Activated T-cell treated with anti-CD3 and anti-CD28 coated beads, Interleukin-2, amount 50 U/mL, for 48 hours (primary cell): ENCODE measurements at regions not wholly inside any gene's neighbourhood (a gene's known extent, or its start where the extent isn't known, plus 50 kb on each side); places are given as distances from the start of the nearest gene placed in this dataset.
"Not testable (repeated sequence)": the region's sequence is repeated elsewhere in the genome, so short reads cannot be mapped to it uniquely, and the experiment has no call there.

Source experiments
- DNase-seq, 2 experiments: peaks; one replicate each; pipeline ENCODE4 v3.0.0-alpha.2; 2020

DNA sequence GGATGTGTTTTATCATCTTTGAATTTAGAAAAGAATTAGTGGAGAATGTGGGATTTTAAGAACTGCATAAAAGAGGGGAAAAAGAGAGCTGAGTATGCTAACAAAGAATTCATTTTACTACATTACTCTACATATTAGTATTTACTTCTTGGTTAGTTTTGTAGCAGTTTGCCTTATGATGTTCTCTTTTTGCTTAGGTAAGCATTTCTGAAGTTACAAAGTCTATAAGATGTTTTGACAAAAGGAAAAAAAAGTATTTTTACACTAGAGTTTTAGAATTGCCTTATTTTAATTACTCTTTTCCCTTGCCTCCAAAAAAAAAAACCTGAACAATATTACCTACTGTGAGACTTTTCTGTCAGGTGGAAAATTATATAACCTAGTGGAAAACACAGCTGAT, 739.5 kb upstream of the SLC39A10 start:
- no peak for DNase-seq

DNA sequence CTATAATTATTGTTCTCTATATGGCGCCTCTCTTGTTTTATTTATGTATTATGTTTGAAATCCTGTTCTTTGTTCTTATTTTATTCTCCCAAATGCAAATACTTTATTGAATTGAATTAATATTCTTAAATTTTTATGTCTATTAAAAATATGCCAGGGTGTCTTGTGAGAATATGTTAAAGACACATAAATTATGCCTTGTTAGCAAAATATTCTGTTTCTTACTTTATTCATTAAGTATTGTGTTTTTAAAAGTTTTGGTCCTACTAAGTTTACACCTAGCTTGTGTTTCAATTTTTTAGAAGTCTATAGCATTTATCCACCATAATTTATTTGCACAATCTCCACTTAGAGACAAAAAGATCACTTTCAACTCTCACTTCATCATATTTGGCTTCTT, 741.5 kb upstream of the SLC39A10 start:
- no peak for DNase-seq

DNA sequence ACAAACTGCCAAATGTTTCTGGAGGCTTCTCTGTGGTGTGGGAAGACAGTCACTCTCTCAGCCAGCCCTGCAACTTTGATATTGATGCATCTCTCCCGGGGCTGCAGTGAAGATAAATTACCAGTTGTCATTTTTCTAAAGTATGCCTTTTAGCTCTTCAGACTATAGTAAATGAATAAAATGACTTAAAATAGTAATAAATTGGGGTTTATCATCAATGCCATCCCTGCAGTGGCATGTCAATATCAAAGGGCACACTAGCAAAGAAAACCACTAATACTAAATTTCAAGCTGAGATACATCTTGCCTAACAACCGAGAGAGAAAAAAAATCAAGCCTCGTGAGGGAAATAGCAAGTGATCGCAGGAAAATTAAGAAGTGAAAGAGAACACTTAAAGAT, 749.5 kb upstream of the SLC39A10 start:
- no peak for DNase-seq

DNA sequence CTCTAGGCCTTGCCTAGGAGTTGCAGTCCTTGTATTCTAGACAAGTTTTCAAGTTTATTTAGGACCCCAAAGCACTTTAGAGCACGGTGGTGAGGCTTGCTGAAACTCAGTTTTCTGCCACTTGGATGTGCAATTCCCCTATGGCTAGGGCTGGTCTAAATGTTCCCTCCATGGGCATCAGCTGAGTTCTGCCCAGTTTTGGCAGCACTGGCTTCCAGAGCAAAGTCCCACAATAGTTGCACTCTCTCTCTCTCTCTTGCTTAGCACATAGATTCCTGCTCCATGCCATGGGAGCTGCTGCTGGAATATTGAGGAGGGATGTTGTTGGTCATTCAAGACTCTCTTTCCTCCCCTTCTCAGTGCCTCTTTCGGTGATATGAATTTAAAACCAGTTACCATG, 760.2 kb upstream of the SLC39A10 start:
- no peak for DNase-seq

DNA sequence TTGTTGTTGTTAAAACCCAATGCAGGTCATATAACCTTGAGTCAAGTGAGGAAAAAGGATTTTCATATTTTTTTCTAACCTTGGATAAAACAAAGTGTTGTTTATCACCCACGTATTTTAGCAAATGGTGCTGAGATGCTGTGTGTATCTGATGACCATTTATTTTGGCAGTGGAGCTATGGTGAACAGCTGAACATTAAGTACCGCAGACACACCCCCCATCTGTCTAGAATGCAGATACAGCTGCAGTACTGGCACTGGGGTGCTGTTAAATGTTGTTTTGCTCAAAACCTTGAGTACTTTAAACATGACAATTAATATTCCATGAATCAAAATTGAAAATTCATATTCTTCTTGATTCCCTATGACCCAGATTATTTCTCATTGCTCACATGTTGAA, 773.3 kb upstream of the SLC39A10 start:
- DNase-seq: no peak

DNA sequence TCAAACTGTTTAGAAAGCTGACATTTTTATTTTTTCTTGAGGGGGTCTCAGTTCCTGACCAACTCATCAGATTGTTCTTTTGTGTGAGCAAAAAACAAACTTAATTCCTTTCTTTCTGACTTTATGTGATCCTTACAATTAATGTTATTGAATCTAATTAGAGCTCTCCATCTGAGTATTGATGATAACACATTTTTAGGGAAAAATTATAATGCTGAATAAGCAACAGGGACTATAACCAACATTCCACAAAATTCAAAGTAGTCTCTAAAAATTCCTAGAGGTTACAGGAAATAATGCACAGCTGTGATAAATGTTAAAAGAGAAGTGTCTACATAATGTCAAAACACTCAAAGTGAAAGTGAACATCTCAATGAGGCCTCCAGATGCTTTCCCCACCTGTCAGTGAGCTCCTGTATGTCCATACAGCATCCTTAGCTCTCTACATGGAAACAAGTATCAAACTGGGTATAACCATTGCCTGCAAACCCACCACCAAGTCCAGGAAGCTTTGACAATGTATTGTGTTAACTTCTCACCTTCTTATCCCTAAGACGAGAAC, 786.0 kb upstream of the SLC39A10 start:
- DNase-seq: no peak

DNA sequence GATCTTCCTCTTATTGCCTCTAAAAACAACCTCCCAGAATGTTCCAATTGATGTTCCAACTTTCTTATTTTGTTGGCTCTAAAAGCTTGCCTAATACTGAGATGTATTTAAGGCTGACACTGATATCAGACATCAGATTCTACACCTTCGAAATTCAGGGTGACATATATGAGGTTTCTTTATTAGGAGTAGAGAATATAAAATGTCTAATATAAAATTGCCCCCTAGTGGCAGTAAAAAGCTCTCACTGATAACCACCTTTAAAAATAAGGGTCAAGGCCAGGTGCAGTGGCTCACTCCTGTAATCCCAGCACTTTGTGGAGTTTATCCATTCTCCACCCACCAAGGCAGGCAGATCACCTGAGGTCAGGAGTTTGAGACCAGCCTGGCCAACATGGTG, 789.7 kb upstream of the SLC39A10 start:
- DNase-seq: no peak

DNA sequence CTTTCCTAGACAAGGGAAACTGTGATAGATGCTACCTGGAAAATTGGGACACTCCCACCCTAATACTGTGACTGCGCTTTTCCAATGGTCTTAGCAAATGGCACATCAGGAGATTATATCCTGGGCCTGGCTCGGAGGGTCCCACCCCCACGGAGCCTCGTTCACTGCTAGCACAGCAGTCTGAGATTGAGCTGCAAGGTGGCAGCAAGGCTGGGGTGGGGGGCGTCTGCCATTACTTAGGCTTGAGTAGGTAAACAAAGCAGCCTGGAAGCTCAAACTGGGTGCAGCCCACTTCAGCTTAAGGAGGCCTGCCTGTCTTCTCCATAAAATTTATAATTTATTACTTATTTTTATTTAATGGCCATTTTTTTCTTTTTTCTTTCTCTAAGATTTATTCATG, 802.1 kb upstream of the SLC39A10 start:
- DNase-seq: no peak

DNA sequence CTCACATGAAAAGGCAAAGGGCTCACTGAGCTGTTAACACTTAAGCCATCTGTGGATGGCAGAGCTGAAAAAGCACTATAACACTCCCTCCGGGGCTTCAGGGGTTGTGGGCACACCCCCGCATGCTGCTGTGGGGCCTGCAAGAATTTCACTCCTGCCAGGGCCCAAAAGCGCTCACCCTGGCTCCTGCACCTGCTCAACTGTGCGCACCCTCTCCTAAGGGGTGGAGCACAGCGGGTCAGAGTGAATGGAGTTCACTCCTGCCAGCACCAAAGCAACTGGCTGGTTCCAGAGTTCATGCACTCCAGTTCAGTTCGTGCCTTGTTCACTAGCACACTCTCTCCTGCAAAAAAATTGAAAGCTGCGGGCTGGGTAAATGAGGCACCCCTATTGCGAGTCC, 814.2 kb upstream of the SLC39A10 start:
- DNase-seq: no peak

DNA sequence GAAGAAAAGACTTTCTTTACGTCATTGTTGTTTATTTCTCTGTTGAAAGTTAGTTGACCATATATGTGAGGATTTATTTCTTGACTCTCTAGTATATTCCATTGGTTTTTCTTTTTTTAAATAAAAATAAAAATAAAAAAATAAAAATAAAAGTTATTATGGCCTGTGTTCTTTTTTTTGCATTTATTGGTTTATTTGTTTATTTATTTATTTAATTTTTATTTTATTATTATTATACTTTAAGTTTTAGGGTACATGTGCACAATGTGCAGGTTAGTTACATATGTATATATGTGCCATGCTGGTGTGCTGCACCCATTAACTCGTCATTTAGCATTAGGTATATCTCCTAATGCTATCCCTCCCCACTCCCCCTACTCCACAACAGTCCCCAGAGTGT, 822.7 kb upstream of the SLC39A10 start:
- not testable (repeated sequence) for DNase-seq

DNA sequence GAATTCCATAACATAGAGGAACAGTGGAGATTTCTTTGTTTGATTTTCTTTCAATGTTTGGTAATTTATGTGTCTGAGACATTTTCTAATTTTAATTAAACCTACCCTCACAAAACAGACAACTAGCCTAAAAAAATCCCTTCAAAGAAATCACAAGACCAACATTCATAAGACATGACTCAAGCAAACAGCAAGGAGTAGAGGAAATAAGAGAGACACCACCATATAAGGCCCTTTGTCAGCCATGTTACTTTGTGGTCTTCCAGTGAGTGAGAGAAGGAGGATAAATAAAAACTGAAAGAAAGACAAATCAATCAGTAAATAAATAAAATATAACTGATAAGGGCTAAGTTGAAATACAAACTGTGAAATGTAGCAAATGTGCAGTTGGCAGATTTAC, 830.8 kb upstream of the SLC39A10 start:
- DNase-seq: no peak

DNA sequence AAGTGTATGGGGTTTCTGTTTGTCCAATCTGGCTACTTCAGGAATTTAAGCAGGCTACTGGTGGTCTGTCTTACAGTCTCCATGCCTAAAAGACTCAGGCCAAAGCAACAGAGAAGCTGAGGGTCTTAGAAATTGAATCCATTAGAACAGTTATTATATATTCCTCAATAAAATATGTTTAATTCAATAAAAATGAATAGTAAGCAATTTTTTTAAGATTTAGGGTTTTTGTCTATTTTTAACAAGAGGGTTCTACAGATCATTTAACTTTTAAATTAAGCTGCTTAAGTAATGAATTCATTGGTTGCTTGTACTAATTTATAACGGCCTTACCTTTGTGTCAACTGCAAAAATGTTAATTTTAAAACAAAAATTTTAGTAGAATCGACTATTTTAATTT, 832.6 kb upstream of the SLC39A10 start:
- DNase-seq: no peak

DNA sequence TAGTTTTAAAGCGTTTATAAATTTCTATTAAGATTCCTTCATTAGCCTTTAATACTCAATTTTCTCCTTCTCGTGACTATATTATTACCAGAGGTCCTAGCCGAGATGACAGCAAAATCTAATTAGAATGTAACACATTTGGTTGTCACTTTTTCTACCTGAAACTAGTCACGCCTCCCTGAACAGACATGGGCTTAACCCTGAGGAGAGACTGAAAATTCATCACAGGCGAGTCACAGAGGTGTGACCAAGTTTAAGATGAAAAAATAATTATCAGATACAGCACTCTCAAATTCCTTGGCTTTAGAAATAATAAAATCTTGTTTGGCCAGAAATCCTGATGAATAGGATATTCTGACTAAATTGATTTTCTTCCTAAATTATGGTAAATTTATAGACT, 834.4 kb upstream of the SLC39A10 start:
- DNase-seq: no peak

DNA sequence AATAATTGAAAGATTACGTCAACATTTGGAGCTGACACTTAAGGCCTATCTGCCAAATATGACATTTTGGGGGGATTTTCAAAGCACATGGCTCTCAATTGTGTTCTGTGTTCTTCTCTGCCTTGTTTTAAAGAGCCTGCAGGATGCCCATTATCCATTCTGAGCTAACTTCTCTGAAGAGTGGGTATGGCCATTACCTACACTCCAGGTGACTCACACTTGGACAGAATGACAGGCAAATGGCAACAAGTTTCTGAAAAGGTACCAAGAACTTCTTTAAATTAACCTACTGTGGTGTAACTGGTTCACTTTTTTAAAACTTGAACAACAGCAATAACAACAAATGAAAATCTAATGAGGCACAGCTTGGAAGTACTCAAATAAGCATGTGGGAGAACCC, 834.9 kb upstream of the SLC39A10 start:
- DNase-seq: no peak

DNA sequence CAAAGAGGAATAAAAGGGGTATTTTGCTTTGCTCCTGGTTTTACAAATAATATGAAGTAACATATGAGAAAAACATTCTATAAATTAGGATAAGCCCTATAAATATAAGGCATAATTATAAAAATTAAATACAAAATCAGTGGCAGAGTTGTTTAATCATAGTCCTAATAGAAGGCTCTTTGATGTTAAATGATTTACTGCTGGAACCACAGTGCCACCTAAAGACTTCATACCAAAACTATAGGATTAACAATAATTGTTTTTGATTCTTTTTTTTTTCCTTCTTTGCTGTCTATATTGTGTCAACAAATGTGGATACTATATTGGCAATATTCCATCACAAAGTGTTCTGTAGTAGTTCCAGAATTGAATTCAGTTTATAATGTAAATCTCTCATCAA, 837.7 kb upstream of the SLC39A10 start:
- no peak for DNase-seq

DNA sequence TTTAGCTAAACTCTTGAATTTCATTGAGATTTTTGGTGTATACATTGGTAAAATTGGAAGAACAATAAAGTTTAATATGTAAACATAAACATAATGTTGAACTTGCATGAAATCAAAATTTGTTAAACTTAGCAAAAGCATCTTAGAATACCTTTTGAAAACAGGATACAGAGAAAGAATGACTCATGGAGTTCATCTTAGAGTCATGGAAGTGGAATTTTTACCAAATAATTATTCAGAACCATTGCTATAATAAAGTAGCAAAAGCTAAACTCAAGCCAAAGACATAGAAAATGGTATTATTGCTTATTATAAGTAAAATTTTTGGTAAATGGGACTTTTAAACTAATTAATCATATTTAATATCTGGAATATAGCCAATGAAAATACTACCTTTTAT, 841.6 kb upstream of the SLC39A10 start:
- DNase-seq: no peak

DNA sequence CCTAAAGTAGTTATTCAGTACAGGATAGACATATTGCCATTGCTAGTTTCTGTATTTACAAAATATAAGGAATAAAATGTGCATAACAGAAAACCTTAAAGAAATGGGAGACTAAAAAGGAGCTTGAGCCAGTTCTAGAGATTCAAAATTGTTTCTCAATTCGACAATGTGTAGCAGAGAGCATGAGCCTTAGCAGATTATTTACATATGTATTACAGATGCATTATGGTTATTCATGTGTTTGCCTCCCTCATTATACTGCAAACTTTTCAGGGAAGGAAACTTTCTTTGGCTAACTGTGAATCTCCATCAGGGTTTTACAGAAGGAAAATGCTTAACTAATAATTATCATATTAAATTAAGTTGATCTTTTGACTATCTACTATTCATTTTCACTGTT, 854.4 kb upstream of the SLC39A10 start:
- DNase-seq: no peak

DNA sequence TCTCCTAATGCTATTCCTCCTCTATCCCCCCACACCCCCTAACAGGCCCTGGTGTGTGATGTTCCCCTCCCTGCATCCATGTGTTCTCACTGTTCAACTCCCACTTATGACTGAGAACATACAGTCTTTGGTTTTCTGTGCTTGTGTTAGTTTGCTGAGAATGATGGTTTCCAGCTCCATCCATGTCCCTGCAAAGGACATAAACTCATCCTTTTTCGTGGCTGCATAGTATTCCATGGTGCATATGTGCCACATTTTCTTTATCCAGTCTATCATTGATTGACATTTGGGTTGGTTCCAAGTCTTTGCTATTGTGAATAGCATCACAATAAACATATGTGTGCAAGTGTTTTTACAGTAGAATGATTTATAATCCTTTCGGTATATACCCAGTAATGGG, 870.0 kb upstream of the SLC39A10 start:
- DNase-seq: not testable (repeated sequence)

DNA sequence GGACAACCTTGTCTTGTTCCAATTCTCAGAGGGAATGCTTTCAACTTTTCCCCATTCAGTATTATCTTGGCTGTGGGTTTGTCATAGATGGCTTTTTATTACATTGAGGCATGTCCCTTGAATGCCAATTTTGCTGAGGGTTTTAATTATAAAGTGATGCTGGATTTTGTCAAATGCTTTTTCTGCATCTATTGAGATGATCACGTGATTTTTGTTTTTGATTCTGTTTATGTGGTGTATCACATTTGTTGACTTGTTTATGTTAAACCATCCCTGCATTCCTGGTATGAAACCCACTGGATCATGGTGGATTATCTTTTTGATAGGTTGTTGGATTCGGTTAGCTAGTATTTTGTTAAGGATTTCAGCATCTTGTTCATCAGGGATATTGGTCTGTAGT, 885.6 kb upstream of the SLC39A10 start:
- not testable (repeated sequence) for DNase-seq

DNA sequence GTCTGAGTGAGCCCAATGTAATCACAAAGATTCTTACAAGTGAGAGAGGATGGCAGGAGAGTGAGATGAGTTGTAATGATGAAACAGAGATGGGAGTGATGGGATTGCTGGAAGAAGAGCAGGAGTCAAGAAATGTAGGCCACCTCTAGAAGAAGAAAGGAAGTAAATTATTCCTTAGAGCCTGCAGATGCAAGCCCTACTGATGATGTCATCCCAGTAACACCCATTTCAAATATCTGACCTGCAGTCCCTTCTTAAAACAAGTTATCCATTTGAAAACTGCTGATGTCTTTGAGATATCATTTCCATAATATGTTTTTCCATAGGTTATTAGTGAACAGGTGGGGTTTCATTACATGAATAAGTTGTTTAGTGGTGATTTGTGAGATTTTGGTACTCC, 888.0 kb upstream of the SLC39A10 start:
- DNase-seq: no peak

DNA sequence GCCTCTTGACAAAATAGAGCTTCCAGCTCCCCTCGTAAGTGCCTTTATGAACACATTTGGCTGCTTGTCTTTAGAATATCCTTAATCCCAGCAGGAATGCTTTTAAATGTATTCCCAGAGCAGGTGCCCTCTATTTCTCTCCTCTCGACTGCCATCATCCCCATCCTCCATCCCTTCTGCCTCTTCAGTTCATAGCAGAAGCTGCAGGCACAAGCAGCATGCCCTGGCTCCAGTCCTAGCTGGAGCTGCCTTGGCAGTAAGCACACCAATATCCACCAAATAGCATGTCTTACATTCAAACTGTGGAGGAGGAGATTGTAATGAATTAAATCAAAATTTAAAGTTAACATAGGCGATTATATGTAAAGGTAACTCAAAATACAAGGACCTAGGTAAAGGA, 891.3 kb upstream of the SLC39A10 start:
- no peak for DNase-seq

DNA sequence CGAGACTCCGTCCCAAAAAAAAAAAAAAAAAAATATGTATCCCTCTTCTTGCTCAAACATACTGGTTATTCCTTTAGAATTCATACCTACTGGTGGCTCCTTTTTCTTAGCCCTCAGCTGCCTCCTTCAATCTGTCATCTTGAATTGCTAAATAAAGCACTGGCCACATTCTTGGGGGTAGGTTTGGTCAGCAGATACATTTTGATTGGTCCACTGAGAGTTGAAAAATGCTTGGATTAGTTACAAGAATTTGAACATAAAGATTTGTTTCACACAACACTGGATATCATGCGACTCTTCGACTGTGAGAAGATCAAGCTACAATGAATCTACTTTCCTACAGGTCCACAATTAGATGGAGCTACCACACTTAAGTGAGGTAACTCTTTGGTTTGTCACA, 906.1 kb upstream of the SLC39A10 start:
- no peak for DNase-seq

DNA sequence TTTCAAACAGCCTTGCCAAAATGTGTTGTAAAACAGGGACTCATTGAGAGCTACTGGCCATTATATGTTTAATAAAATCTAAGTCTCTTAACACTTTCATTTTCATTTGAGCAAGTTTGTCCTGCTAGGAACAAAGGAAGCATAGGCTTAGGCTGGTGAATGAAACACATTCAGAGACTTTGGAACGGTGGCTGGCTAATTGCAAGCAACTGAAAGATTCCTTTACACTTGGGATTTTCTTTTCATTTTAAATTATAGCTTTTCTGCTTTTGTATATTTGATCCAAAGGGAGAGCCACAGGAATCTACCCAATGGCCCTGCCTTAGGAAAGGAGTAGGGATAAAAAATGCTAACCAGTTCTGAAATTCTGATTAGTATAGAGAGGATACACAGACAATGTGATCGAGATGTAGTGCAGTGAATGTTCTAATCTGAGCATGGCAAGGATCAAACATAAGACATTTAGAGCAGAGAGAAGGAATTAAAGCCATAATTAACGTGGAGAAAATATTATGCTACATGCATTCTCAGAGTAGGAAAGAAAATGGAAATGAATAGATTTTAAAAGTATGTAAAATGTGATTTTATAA, 911.4 kb upstream of the SLC39A10 start:
- no peak for DNase-seq

DNA sequence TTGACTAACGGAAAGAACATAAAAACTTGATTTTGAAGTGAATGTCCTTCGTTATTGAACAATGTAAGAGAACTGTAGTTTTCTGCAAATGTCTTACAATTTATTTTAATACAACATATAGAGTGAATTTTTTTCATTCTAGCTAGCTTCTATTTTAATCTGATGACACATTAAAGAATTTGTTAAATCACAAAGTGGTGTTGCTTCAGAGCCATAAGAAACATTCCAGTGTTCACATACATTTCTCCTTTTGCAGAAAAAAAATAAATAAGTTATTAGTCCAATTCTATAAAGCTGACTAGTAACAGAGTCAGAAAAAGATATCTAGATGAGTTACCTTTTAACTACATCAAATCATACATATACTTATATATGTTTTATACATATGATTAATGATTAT, 914.3 kb upstream of the SLC39A10 start:
- no peak for DNase-seq

DNA sequence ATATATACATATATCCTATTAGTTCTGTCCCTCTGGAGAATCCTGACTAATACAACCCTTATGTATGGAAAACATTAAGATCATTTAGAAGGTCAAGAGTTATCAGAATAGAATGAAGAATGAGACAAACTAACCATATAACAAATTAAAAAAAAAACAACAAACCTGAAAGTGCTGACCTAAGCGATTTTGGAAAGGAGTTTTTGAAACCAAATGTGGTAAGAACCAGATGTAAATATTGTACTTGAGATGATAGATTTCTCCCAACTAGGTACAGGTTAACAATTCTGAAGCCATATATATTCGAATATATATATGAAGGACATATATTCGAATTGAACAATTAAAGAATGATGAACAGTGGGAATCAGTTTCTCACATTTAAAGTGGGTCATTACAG, 917.8 kb upstream of the SLC39A10 start:
- DNase-seq: no peak
